ENCODE measurements at regions not wholly inside any gene's neighbourhood (a gene's known extent, or its start where the extent isn't known, plus 50 kb on each side); places are given as distances from the start of the nearest gene placed in this dataset.

- no peak overlapping the region for H3K4me3 ChIP-seq
- TF ChIP-seq, protein P1, sequence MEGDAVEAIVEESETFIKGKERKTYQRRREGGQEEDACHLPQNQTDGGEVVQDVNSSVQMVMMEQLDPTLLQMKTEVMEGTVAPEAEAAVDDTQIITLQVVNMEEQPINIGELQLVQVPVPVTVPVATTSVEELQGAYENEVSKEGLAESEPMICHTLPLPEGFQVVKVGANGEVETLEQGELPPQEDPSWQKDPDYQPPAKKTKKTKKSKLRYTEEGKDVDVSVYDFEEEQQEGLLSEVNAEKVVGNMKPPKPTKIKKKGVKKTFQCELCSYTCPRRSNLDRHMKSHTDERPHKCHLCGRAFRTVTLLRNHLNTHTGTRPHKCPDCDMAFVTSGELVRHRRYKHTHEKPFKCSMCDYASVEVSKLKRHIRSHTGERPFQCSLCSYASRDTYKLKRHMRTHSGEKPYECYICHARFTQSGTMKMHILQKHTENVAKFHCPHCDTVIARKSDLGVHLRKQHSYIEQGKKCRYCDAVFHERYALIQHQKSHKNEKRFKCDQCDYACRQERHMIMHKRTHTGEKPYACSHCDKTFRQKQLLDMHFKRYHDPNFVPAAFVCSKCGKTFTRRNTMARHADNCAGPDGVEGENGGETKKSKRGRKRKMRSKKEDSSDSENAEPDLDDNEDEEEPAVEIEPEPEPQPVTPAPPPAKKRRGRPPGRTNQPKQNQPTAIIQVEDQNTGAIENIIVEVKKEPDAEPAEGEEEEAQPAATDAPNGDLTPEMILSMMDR (IDR thresholded peaks at IDR 0.05), result no peak
- no peaks in the 10 kb centered on the region for H3K27me3 ChIP-seq (ENCODE audit: insufficient read depth in 3 of 3, low read length in 2 of 3)
- H3K9me3 ChIP-seq, result no peaks in the 10 kb centered on the region
- H3K36me3 ChIP-seq (ENCODE audit: insufficient read depth in 1 of 2, low read depth in 1 of 2), result no peaks in the 10 kb centered on the region
- DNase-seq (no peak), ATAC-seq (no peak)
- no peak overlapping the region for H3K27ac ChIP-seq
- H3K4me1 ChIP-seq, result no peaks in the 10 kb centered on the region
- intact Hi-C loops (cut with DNase I), result no loop called here
These were observed 421.3 kb downstream of the ZFHX3 start for GRCh38 chr16:72626623-72627022.

DNA sequence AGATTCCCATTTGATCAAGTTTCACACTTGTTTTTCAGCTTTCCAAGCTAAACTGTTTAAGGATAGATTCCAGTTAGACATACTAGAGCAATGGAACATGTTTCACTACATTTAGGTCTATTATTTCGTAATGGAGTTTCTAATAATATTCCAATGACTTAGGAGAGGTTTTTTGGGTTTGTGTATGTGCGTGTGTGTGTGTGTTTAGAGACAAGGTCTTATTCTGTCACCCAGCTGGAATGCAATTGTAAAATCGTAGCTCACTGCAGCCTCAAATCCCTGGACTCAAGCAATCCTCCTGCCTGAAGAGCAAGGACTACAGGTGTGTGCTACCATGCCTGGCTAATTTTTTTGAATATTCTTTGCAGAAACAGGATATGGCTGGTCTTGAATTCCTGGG, 426.3 kb downstream of the ZFHX3 start:
- no peaks in the 10 kb centered on the region for H3K36me3 ChIP-seq (ENCODE audit: insufficient read depth in 1 of 2, low read depth in 1 of 2)
- no peak overlapping the region for H3K27ac ChIP-seq
- ATAC-seq, result no peak
- DNase-seq, result no peak
- TF ChIP-seq, protein P1 (IDR thresholded peaks at IDR 0.05), result no peak
- no peaks in the 10 kb centered on the region for H3K4me1 ChIP-seq
- no peaks in the 10 kb centered on the region for H3K27me3 ChIP-seq (ENCODE audit: insufficient read depth in 3 of 3, low read length in 2 of 3)
- H3K4me3 ChIP-seq, result no peak overlapping the region
- intact Hi-C loops (cut with DNase I), result no loop called here
- 62 to 69% (median 68%) methylated on average over 3 of the region's 3 CpGs for WGBS, 3 donors
- H3K9me3 ChIP-seq, result no peaks in the 10 kb centered on the region

DNA sequence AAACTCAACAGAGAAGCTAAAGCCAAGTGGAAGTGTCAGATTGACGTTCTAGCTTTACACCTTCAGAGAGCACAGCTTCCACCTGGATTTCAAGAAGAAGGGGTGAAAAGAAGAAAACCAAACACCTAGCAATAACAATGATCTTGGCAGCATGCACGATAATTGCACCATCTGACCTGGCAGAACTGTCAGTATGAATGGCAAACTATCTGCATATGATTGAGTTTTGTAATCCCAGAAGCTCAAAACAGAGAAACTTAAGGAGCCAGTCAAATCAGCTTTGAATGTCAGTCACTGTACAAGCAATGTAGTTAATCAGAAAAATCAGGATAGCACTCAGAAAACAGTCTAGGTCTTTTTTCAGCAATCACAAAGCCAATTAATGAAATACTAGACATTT, 427.1 kb downstream of the ZFHX3 start:
- no peaks in the 10 kb centered on the region for H3K4me1 ChIP-seq
- no peak overlapping the region for H3K27ac ChIP-seq
- no peaks in the 10 kb centered on the region for H3K36me3 ChIP-seq (ENCODE audit: insufficient read depth in 1 of 2, low read depth in 1 of 2)
- ATAC-seq (no peak), DNase-seq (no peak)
- intact Hi-C loops (cut with DNase I), result no loop called here
- TF ChIP-seq, protein P1 (IDR thresholded peaks at IDR 0.05), result no peak
- H3K27me3 ChIP-seq (ENCODE audit: insufficient read depth in 3 of 3, low read length in 2 of 3), result no peaks in the 10 kb centered on the region
- 23 to 43% (median 31%) methylated on average over 2 of the region's 2 CpGs for WGBS, 3 donors
- H3K9me3 ChIP-seq, result no peaks in the 10 kb centered on the region
- no peak overlapping the region for H3K4me3 ChIP-seq

DNA sequence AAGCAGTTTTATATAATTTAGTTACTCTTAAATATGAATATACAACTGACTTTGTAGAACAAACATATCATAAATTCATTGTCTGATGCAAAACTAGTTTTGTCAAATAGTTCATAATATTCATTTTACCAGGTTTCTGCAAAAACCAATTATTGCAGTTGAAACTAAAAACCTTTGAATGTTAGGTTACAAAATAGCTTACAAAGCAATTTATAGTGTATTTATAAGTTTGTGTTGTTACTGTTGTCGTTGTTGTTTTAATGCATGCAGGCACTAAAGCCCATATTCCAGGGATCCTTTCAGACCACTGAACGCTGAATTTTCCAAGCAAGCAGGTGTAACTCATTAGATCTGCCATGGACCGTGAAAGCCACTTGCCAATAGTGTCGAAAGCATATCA, 427.6 kb downstream of the ZFHX3 start:
- H3K36me3 ChIP-seq (ENCODE audit: insufficient read depth in 1 of 2, low read depth in 1 of 2), result no peaks in the 10 kb centered on the region
- H3K9me3 ChIP-seq, result no peaks in the 10 kb centered on the region
- H3K27me3 ChIP-seq (ENCODE audit: insufficient read depth in 3 of 3, low read length in 2 of 3), result no peaks in the 10 kb centered on the region
- intact Hi-C loops (cut with DNase I), result no loop called here
- DNase-seq (no peak), ATAC-seq (no peak)
- 32 to 42% (median 33%) methylated on average over 4 of the region's 4 CpGs for WGBS, 3 donors
- TF ChIP-seq, protein P1 (IDR thresholded peaks at IDR 0.05), result no peak
- no peak overlapping the region for H3K4me3 ChIP-seq
- H3K27ac ChIP-seq, result no peak overlapping the region
- no peaks in the 10 kb centered on the region for H3K4me1 ChIP-seq

DNA sequence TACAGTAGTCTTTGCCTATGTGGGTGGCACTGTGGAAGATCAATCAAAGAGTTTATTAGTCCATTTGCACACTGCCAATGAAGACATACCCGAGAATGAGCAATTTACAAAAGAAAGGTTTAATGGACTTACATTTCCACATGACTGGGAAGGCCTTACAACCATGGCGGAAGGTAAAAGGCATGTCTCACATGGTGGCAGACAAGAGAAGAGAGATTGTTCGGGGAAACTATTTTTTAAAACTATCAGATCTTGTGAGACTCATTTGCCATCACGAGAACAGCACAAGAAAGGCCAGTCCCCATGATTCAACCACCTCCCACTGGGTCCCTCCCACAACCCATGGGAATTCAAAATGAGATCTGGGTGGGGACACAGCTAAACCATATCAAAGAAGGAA, 432.1 kb downstream of the ZFHX3 start:
- H3K27me3 ChIP-seq (ENCODE audit: insufficient read depth in 3 of 3, low read length in 2 of 3), result no peaks in the 10 kb centered on the region
- WGBS, 3 donors, result 90 to 92% (median 92%) methylated on average over 4 of the region's 4 CpGs
- intact Hi-C loops (cut with DNase I), result no loop called here
- H3K27ac ChIP-seq, result no peak overlapping the region
- no peak overlapping the region for H3K4me3 ChIP-seq
- H3K36me3 ChIP-seq (ENCODE audit: insufficient read depth in 1 of 2, low read depth in 1 of 2), result no peaks in the 10 kb centered on the region
- no peaks in the 10 kb centered on the region for H3K4me1 ChIP-seq
- TF ChIP-seq, protein P1 (IDR thresholded peaks at IDR 0.05), result no peak
- DNase-seq (no peak), ATAC-seq (no peak)
- H3K9me3 ChIP-seq, result no peaks in the 10 kb centered on the region
